Esophagus (tissue), 2 donors: ENCODE measurements at regions not wholly inside any gene's neighbourhood (a gene's known extent, or its start where the extent isn't known, plus 50 kb on each side); places are given as distances from the start of the nearest gene placed in this dataset.

Experiments
- H3K27ac ChIP-seq, 2 donors: one replicate each; pipeline ENCODE4 v1.5.1; 2013; ENCODE audit warnings: low read depth in 2 of 2, mild to moderate bottlenecking in 2 of 2, inconsistent platforms in 1 of 2, low read length in 1 of 2, moderate library complexity in 1 of 2
- H3K27me3 ChIP-seq, 2 donors: one replicate each; pipeline ENCODE4 v1.6.1; 2013; ENCODE audit warnings: low read length in 2 of 2, control low read depth in 1 of 2, mild to moderate bottlenecking in 1 of 2; ENCODE audit not compliant: insufficient read depth in 2 of 2, control insufficient read depth in 1 of 2
- H3K36me3 ChIP-seq, 2 donors: one replicate each; pipeline ENCODE4 v1.6.1; 2013; ENCODE audit warnings: low read length in 1 of 2; ENCODE audit not compliant: control insufficient read depth in 2 of 2, insufficient read depth in 2 of 2
- H3K4me1 ChIP-seq, 2 donors: one replicate each; pipeline ENCODE4 v1.6.1; 2013; ENCODE audit warnings: low read length in 1 of 2; ENCODE audit not compliant: control insufficient read depth in 2 of 2, insufficient read depth in 2 of 2
- H3K4me3 ChIP-seq, 2 donors: one replicate each; pipeline ENCODE4 v1.5.1; 2013; ENCODE audit warnings: low read length in 2 of 2, mild to moderate bottlenecking in 2 of 2, low read depth in 1 of 2, moderate library complexity in 1 of 2
- H3K9me3 ChIP-seq, 2 donors: one replicate each; pipeline ENCODE4 v1.6.1; 2013; ENCODE audit warnings: mild to moderate bottlenecking in 2 of 2, low read depth in 1 of 2, low read length in 1 of 2, moderate library complexity in 1 of 2; ENCODE audit not compliant: control insufficient read depth in 2 of 2, insufficient read depth in 1 of 2
- WGBS, 2 donors: extraction: QIAGEN DNeasy Blood & Tissue Kit; methylation state at CpG; one replicate each; pipeline ENCODE4 v1.1.7; 2013; 5-methylcytosine and 5-hydroxymethylcytosine counted together
- donor health status: healthy with polysubstance abuse.
- donor health status: Bipolar disorder and iron deficiency.

- 91 to 95% methylated on average over 4 of the region's 4 CpGs for WGBS, 2 donors
These were observed 346.9 kb downstream of the ZSWIM6 start for GRCh38 chr5:61678966-61679365.

GRCh38 chr5:61679562-61679961 is 347.5 kb downstream of the ZSWIM6 start:
- Histone ChIP-seq H3K4me1 (no peaks in the 10 kb centered on the region), H3K9me3 (no peaks in the 10 kb centered on the region), H3K36me3 (no peaks in the 10 kb centered on the region), H3K4me3 (no peak overlapping the region), H3K27ac (no peak overlapping the region), H3K27me3 (no peaks in the 10 kb centered on the region)
- WGBS, 2 donors = 65 to 78% methylated on average over 3 of the region's 3 CpGs

More at GRCh38 chr5:61678966-61679365, 346.9 kb downstream of the ZSWIM6 start:
- no peaks in the 10 kb centered on the region for H3K9me3 ChIP-seq
- no peaks in the 10 kb centered on the region for H3K36me3 ChIP-seq
- no peak overlapping the region for H3K27ac ChIP-seq
- no peaks in the 10 kb centered on the region for H3K4me1 ChIP-seq
- no peak overlapping the region for H3K4me3 ChIP-seq
- no peaks in the 10 kb centered on the region for H3K27me3 ChIP-seq

- Histone ChIP-seq H3K36me3 (no peaks in the 10 kb centered on the region), H3K4me1 (no peaks in the 10 kb centered on the region), H3K27ac (no peak overlapping the region), H3K9me3 (no peaks in the 10 kb centered on the region), H3K27me3 (no peaks in the 10 kb centered on the region), H3K4me3 (no peak overlapping the region)
- WGBS, 2 donors = 73 to 87% methylated on average over 2 of the region's 2 CpGs
These were observed 348.2 kb downstream of the ZSWIM6 start for GRCh38 chr5:61680247-61680646.

GRCh38 chr5:61683148-61683547 is 351.1 kb downstream of the ZSWIM6 start:
- Histone ChIP-seq H3K27me3 (no peaks in the 10 kb centered on the region), H3K9me3 (no peaks in the 10 kb centered on the region), H3K27ac (no peak overlapping the region), H3K36me3 (no peaks in the 10 kb centered on the region), H3K4me1 (no peaks in the 10 kb centered on the region), H3K4me3 (no peak overlapping the region)
- 78 to 84% methylated on average over 5 of the region's 5 CpGs for WGBS, 2 donors

GRCh38 chr5:61683926-61684325 is 351.9 kb downstream of the ZSWIM6 start:
- no peaks in the 10 kb centered on the region for H3K4me1 ChIP-seq
- no peaks in the 10 kb centered on the region for H3K27me3 ChIP-seq
- no peaks in the 10 kb centered on the region for H3K9me3 ChIP-seq
- 72 to 84% methylated on average over 2 of the region's 2 CpGs for WGBS, 2 donors
- no peak overlapping the region for H3K27ac ChIP-seq
- H3K4me3 ChIP-seq = no peak overlapping the region
- no peaks in the 10 kb centered on the region for H3K36me3 ChIP-seq

GRCh38 chr5:61686491-61687257 is 354.6 kb downstream of the ZSWIM6 start:
- Histone ChIP-seq H3K4me1 (no peaks in the 10 kb centered on the region), H3K27ac (no peak overlapping the region), H3K27me3 (no peaks in the 10 kb centered on the region), H3K9me3 (no peaks in the 10 kb centered on the region), H3K36me3 (no peaks in the 10 kb centered on the region), H3K4me3 (no peak overlapping the region)
- 46 to 56% methylated on average over 5 of the region's 5 CpGs for WGBS, 2 donors

GRCh38 chr5:61687371-61687770 is 355.3 kb downstream of the ZSWIM6 start:
- Histone ChIP-seq H3K27ac (no peak overlapping the region), H3K9me3 (no peaks in the 10 kb centered on the region), H3K36me3 (no peaks in the 10 kb centered on the region), H3K4me3 (no peak overlapping the region), H3K4me1 (no peaks in the 10 kb centered on the region), H3K27me3 (no peaks in the 10 kb centered on the region)
- WGBS, 2 donors = 34 to 50% methylated on average over 5 of the region's 5 CpGs

- no peaks in the 10 kb centered on the region for H3K36me3 ChIP-seq
- 66 to 80% methylated on average over 3 of the region's 3 CpGs for WGBS, 2 donors
- H3K27ac ChIP-seq = no peak overlapping the region
- H3K4me1 ChIP-seq = no peaks in the 10 kb centered on the region
- H3K9me3 ChIP-seq = no peaks in the 10 kb centered on the region
- H3K27me3 ChIP-seq = no peaks in the 10 kb centered on the region
- no peak overlapping the region for H3K4me3 ChIP-seq
These were observed 357.2 kb downstream of the ZSWIM6 start for GRCh38 chr5:61689153-61689846.

- Histone ChIP-seq H3K4me3 (no peak overlapping the region), H3K4me1 (no peaks in the 10 kb centered on the region), H3K27me3 (no peaks in the 10 kb centered on the region), H3K27ac (no peak overlapping the region), H3K36me3 (no peaks in the 10 kb centered on the region), H3K9me3 (no peaks in the 10 kb centered on the region)
- WGBS, 2 donors = 71 to 74% methylated on average over 15 of the region's 15 CpGs
These were observed 365.9 kb downstream of the ZSWIM6 start for GRCh38 chr5:61697809-61698558.
